HG02840 (cell line): ENCODE measurements at regions not wholly inside any gene's neighbourhood (a gene's known extent, or its start where the extent isn't known, plus 50 kb on each side); places are given as distances from the start of the nearest gene placed in this dataset.
A peak's percentile ranks its signal among the peaks of the same experiment; 100 is the strongest.

Source experiments
- ATAC-seq: cut with Tn5 transposase; IDR thresholded peaks from one replicate; pipeline ENCODE4 v1.9.1; 2021; ENCODE audit warnings: mild to moderate bottlenecking, moderate library complexity, moderate number of reproducible peaks; ENCODE audit not compliant: unreplicated experiment, low FRiP score

DNA sequence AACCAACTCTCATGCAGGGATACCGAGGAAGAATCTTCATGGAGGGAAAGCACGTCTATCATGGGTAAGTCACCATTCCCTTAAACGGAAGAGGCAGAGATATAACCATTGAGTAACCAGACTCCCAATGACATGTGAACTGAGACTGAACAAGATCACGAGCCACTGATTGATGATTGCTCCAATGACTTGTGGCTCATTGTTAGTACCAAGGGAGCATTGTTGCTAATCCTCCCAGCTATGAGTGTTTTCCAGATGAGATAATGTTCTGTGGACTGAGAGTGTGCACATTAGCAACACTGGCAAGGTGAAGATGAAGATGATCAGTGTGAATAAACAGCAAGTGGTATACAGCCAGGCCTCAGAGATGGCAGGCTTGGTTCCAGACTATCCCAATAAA is 219.2 kb upstream of the MAP3K1 start:
- ATAC-seq = no peak

DNA sequence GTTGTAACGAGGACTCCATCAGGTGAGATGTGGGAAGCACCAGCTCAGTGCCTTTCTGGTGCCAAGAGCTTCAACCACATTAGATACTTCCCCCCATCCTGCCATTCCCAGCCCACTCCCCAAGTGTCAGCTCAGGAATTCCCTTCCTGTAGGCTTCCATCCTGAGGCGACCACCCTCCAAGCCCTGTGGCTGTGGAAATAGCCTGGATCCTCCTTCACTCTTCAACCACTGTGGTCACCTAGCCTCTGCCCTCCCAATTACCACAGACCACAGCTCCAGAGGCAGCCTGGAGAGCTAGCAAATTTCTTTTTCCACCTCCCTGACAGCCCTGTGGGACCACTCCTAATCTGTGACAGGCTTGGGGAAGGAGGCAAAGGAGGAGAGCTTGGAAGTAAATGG is 219.8 kb upstream of the MAP3K1 start:
- ATAC-seq = no peak

DNA sequence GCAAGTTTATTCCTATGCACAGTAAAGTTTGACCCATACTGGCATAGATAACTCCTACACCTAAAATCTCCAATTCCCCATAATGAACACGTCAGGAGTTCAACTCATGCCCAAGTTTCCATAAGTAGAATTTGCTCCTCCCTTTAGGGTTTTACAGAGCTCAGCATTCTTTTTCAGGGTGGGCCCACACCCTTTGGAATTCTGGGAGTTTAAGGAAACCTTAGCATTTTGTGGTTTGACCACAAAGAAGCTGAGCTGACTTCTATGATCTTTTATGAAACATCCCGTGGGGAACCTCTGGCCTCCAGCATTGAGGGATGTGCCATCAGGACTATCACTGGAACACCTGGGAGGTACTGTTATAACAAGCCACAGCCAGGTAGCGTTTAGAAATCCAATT is 220.6 kb upstream of the MAP3K1 start:
- no peak for ATAC-seq

DNA sequence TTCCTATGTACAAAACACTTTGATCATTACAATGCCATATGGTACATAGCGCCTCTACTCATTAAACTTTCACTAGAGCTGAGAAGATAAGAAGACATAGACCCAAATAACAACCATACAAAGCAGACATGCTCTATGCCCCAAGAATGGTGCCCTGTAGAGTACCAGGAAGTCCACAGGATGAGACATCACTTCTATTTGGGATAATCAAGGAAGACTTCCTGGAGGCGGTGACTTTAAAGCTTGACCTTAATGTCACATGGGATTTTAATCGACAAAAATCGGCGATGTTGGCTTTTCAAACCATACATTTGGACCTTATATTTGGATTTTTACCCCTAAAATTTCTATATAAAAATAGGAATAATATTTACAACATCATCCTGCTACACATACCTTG is 224.3 kb upstream of the MAP3K1 start:
- ATAC-seq = no peak

DNA sequence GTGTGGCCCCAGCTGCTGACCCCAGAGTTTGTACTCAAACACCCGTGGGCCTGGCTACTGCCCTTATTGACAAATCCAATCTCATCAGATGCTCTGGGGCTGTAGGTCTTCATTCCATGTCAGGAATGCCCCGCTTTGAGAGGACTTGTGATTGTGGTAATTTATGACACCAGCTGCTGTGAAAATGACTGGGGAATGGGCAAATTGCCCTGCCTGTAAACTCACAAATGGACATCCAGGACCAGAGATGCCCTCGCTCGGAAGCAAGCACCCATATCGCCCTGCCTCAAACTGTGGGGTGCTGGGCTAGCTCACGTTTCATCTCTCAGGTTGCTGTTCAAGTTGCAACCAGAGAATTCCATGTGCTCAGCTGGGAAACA is 225.9 kb upstream of the MAP3K1 start:
- no peak for ATAC-seq

DNA sequence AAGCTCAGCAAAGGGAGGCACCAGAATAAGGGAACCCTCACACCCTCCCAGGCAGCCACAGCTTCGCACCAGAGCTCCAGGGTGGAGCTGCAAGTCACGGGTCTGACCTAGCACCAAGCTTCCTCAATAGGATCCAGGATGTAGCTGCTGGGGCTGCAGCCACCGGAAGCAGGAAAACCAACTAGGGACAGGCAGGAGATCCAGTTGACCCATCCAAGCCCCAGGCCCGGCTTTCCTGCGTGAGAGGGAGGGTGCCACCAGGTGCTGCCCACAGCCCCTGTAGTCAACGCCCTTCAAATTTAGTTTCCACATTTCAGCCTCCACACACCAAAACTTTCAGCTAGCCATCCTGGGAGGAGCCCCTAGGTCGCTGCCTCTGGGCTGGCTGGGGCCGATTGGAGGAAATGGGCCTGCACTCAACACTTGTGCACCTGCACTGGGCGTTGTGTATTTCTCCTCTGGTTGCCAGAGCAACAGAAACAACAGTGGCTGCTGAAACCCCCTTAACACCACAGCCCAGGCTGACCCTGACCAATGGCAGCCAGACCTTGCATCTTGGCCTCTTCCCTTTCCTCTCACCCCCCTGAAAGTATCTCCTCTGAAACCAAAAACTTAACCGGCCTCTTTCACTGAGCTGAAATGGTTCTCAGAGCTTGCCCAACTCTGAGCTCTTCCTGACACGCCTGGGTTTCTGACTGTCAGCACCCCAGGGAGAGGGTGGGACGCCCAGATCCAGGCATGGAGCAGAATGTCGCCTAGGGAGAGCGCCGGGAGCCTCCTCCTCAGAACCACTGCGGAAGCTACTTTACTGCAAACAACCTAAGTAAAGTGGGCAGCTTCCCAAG is 226.5 kb upstream of the MAP3K1 start:
- peak; percentile 99 for ATAC-seq

DNA sequence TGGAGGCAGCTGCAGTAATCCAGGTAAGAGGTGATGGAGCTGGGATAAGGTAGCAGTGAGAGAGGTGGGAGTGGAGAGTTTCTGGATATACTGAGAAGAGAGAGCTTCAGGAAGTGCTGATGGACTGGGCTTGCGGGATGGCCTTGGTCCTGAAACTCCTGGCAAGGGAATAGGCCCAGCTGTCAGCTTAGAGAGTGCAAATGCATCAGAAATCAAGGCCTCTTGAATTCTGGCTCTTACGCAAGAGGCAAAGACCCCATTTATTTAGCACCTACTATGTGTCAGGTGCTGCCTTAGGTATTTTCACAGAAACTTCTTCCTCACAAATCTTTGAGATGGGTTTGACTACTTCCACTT is 227.2 kb upstream of the MAP3K1 start:
- no peak for ATAC-seq

DNA sequence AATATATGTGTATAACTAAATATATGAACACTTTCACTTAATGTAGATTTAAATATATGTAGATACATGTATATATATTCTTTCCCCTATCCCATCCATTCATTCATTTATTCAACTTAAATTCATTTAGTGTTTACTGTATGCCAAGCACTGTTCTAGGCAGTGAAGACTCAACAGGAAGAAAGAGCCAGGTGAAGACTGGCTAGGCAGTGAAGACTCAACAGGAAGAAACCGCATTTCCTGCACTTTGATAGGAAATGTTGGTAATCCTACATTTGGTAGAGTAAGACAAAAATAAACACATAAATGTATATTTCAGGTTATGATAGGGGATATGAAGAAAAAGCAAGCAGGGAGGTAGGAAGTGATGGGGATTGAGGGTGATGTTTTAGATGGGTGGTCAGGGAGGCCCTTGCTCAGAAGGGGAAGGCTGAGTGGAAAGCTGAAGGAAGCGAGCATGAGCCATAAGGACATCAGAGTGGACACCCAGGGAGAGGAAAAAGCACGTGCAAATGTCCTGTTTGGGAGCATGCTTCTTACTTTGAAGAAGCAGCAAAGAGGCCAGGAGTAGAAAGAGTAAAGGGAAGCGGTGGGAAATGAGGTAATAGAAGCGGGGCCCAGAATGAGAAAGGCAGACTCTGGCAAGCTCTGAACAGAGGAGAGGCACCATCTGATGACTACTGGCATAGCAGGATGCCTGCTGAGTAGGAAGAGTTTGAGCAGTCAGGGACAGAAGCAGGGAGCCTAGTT is 227.8 kb upstream of the MAP3K1 start:
- ATAC-seq = no peak

DNA sequence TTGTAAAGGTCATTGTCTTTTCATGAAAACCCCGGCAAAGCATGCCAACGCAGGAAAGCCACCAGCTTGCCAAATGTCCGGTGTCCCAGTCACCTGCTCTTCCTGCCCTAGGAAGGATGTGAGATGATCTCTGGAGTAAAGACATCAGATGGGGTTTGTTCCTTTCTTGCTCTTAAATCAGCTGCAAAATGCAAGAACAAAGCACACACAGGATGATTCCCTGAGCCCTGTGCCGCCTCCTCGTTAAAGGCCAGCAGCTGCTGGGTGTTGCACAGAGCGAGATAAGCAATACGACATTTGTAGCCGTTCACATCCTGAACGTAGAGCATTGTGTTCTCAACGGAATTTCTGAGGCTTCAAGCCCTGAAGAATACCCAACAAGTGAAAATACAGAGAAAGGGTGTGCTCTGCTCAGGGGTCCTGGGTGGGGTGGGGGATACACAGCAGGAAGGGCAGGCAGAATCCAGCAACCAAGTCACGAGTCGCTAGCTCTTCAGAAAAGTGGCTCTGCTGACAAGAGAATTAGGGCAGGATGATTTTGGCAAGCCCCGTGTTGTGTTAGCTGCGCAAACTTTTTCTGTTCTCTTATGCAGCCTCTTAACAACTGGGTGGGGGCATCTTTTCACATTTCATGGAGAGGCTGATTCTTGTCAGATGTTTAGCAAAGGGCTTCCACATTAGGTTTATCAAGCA is 229.2 kb upstream of the MAP3K1 start:
- no peak for ATAC-seq

DNA sequence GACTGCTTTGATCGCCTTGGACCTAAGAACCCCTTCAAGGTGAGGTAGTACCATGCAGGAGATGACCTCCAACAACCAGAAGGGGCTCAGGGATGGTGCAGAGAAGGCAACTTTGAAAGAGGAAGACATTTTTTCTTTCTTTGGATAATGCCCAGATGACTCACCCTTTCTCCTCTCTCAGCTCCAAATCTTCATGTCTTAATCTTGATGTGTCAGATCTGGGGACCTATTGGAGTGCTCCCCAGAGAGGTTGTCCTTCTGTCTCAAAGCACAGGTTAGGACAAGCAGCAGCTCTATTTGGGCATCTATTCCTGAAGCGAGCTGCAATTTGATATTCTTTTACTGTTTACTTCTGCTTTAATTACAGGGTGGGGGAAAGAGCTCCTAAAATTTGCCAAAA is 229.9 kb upstream of the MAP3K1 start:
- ATAC-seq = no peak

DNA sequence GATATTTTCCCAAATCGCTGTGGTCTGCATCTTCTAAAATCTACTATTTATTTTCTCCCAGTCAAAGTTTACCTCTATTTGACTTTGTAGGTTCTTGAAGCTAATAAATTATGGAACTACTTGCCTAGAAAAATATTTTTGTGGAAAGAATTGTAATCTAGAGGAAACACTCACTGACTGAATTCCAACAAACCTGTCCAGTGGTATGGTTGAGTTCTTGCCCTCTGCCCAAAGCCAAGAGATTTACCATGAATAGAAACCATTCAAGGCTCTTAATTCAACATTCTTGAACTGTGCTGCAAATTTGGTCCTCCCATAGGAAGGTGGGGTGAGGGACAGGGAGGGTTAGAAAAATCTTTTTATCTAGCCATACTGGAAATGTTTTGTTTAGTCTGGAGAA is 233.9 kb upstream of the MAP3K1 start:
- ATAC-seq = no peak

DNA sequence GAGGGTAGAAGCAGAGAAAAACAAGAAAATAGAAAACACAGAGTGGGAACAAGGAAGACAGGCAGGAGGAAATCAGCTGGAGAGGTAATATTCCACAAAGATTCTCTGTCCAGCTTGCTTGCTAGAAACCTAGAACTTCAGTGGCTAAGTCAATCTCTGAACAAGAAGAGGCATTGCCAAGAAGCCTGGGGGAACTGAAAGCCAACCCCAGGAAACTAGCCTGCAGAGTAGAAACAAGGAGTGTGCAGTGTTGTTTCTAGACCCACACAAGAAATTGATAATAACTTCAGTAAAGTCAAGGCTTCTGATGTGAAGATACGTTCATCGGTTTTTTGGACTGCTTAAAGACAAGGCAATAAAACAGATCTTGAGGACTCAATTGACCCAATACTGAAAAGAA is 234.5 kb upstream of the MAP3K1 start:
- no peak for ATAC-seq

DNA sequence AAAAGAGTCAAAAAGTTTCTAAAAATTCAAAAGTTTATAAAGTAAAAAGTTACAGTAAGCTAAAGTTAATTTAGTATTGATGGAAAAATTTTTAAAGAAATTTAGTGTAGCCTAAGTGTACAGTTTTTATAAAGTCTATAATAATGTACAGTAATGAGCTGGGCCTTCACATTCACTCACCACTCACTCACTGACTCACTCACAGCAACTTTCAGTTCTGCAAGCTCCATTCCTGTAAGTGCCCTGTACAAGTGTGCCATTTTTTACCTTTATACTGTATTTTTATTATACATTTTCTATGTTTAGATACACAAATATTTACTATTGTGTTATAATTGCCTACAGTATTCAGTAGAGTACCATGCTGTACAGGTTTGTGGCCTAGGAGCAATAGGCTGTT is 239.5 kb upstream of the MAP3K1 start:
- ATAC-seq = no peak

DNA sequence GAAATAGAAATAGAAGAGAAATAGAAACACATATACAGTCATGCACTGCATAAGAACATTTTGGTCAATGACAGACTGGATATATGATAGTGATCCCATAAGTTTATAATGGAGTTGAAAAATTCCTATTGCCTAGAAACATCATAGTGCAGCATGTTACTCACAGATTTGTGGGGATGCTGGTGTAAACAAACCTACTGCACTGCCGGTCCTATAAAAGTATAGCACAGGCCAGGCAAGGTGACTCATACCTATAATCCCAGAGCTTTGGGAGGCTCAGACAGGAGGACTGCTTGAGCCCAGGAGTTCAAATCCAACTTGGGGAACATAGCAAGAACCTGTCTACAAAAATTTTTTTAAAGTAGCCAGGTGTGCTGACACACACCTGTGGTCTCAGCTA is 240.6 kb upstream of the MAP3K1 start:
- ATAC-seq = no peak

DNA sequence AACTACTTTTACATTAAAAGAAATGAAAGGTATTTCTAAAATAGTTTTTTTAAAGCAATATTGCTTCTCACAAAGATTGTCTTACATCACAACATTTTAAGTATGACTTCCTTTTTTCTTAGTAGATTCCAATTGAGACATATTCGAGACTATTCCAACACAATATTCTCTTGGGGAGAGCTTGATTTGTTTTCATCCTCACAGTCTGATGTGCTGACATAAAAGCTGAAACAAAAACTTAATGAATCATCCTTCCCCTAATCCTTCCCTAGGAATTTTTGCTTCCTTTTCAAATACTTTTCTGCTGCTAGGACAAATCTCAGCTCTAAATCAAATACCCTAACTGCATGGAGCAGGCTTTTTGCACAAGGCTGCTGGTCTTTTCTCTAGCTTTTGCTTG is 245.8 kb upstream of the MAP3K1 start:
- no peak for ATAC-seq

DNA sequence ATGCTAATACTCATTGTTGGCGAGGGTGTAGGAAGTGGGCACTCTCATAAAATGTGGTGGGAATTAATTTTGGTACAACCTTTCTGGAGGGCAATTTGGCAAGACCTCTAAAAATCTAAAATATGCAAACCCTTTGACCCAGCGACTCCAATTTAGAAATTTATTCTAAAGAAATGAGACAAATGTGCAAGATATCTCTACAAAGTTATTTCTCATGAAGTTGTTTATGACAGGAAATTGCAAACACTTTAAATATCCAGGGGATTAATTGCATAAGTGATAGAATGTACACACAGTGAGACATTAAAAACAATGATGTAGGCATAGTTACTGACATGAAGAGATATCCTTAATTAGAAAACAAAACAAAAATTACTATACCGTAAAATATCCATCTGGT is 246.3 kb upstream of the MAP3K1 start:
- ATAC-seq = no peak

DNA sequence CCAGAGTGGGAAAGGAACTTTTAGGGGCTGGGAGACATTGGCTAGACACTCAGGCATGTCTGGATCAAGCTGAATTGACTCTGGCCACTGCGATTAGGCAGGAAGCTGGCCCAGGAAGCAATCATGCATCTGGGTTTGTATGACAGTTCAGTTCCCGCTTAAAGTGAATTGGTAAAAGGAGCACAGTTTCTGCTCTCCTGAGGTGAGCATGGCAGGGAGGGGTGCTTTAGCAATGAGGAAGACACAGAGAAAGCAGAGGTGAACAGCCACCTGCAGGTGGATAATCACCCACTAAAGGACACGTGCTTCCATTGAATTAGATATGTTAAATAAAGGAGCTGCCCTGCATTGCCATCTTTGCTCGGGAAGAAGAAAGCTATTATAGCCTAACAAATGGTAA is 248.1 kb upstream of the MAP3K1 start:
- no peak for ATAC-seq

DNA sequence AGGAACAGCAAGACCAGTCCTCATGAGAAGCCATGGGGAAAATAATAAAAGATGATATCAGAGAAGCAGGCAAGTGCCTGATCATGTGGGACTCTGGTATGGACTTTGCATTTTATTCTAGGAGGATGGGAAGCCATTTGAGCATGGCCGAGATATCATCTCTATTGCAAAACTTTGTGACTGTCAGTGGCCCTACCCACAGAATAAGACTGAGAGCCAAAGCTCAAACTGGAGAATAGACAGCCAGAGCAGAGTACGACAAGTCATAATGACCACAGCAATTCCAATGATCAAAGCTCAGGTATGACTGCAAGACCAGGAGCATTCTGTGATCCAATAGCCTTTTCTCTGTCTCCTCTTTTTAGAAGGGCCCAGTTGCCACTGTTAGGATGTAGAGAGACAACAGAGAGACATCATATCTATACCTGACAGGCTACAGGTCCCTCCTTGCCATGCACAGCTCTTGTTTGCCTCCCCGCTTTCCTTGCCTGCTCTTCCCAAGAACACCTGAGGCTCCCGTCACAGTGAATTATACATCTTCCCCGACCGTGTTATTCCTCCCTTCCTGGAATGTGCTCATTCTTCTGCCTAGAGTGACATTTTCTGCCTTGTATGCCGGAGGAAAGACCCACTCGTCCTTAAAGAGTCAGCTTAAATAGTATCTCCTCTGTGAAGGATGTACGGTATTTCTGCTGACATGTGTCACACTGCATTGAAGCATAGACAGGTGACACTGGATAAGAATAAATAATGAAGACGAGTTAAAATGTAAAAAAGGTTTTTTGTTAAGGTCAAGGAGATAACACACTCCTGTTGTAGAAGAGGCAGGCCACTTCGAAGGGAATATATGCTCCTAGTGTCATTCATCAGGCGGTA is 248.7 kb upstream of the MAP3K1 start:
- no peak for ATAC-seq

DNA sequence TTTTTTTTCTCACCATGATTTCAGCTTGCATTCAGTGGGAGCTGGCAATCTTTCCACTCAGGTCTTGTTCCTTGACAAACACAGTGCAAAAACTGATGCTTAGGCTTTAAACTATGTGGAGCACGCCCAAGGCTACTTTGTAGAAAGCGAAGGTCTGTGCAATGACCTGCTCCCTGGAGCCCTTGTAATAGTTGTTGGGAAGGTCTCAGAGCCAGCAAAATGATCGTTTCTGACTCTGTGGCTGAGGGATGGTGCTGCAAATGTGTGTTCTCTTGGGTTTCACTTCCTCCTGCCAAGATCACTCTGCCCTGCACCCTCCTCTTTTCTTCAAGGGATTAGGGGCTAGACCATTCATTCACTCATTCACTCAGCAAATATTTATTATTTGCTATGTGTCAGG is 249.7 kb upstream of the MAP3K1 start:
- no peak for ATAC-seq

DNA sequence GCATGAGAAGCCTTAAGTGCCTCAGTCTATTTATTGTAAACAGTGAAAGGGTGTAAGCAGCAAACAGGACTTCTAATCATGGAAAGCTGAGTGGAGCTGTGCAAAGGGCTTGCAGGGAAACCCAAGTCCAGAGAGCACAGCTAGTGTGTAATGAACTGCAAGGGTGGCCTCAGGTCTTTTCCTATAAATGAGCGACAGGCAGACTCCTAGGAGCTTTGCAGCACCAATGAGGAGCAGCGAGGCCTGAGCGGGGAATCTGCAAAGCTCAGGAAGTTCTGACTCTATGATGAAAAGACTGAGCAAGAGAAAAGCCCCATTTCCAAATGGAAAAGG is 250.1 kb upstream of the MAP3K1 start:
- ATAC-seq = no peak
